ENCODE measurements at regions not wholly inside any gene's neighbourhood (a gene's known extent, or its start where the extent isn't known, plus 50 kb on each side); places are given as distances from the start of the nearest gene placed in this dataset.

- Histone ChIP-seq H3K36me3 (ENCODE audit: low read depth, missing control alignments) (no peaks in the 10 kb centered on the region), H3K27me3 (no peaks in the 10 kb centered on the region), H3K27ac (no peak overlapping the region), H3K4me3 (no peak overlapping the region), H3K9me3 (no peaks in the 10 kb centered on the region), H3K4me1 (no peaks in the 10 kb centered on the region)
- intact Hi-C loops (cut with DNase I; ENCODE audit: low total_unique reads): no loop called here
- TF ChIP-seq CTCF (IDR thresholded peaks at IDR 0.05) (no peak), POLR2A (IDR thresholded peaks at IDR 0.05) (no peak)
- DNase-seq: no peak
- WGBS, 2 donors: 46 to 50% methylated on average over 3 of the region's 3 CpGs
These were observed 572.8 kb downstream of the TRAM1L1 start for GRCh38 chr4:116512552-116512951.

GRCh38 chr4:116501954-116502353 is 583.4 kb downstream of the TRAM1L1 start:
- no peak overlapping the region for H3K27ac ChIP-seq
- no peaks in the 10 kb centered on the region for H3K4me1 ChIP-seq
- H3K4me3 ChIP-seq: no peak overlapping the region
- no peaks in the 10 kb centered on the region for H3K9me3 ChIP-seq
- no peaks in the 10 kb centered on the region for H3K27me3 ChIP-seq
- DNase-seq: no peak
- 82 to 86% methylated on average over 4 of the region's 4 CpGs for whole genome bisulfite sequencing, 2 donors
- TF ChIP-seq CTCF (IDR thresholded peaks at IDR 0.05) (no peak), POLR2A (IDR thresholded peaks at IDR 0.05) (no peak)
- intact Hi-C loops (cut with DNase I; ENCODE audit: low total_unique reads): no loop called here
- no peaks in the 10 kb centered on the region for H3K36me3 ChIP-seq (ENCODE audit: low read depth, missing control alignments)

GRCh38 chr4:116500225-116500624 is 585.2 kb downstream of the TRAM1L1 start:
- Histone ChIP-seq H3K4me1 (no peaks in the 10 kb centered on the region), H3K9me3 (no peaks in the 10 kb centered on the region), H3K27ac (no peak overlapping the region), H3K27me3 (no peaks in the 10 kb centered on the region), H3K4me3 (no peak overlapping the region), H3K36me3 (ENCODE audit: low read depth, missing control alignments) (no peaks in the 10 kb centered on the region)
- no peak for DNase-seq
- intact Hi-C loops (cut with DNase I; ENCODE audit: low total_unique reads): no loop called here
- TF ChIP-seq CTCF (IDR thresholded peaks at IDR 0.05): no peak
- TF ChIP-seq POLR2A (IDR thresholded peaks at IDR 0.05): no peak
- 84 to 94% methylated on average over 2 of the region's 2 CpGs for WGBS, 2 donors

- H3K9me3 ChIP-seq: no peaks in the 10 kb centered on the region
- no peaks in the 10 kb centered on the region for H3K27me3 ChIP-seq
- H3K4me1 ChIP-seq: no peaks in the 10 kb centered on the region
- H3K36me3 ChIP-seq (ENCODE audit: low read depth, missing control alignments): no peaks in the 10 kb centered on the region
- H3K27ac ChIP-seq: no peak overlapping the region
- no peak overlapping the region for H3K4me3 ChIP-seq
- intact Hi-C loops (cut with DNase I; ENCODE audit: low total_unique reads): no loop called here
- TF ChIP-seq POLR2A (IDR thresholded peaks at IDR 0.05) (no peak), CTCF (IDR thresholded peaks at IDR 0.05) (no peak)
- DNase-seq: no peak
These were observed 595.6 kb downstream of the TRAM1L1 start for GRCh38 chr4:116489739-116490138.

GRCh38 chr4:116486401-116486800 is 599.0 kb downstream of the TRAM1L1 start:
- no peak for TF ChIP-seq CTCF (IDR thresholded peaks at IDR 0.05)
- TF ChIP-seq POLR2A (IDR thresholded peaks at IDR 0.05): no peak
- H3K27me3 ChIP-seq: no peaks in the 10 kb centered on the region
- no peaks in the 10 kb centered on the region for H3K9me3 ChIP-seq
- intact Hi-C loops (cut with DNase I; ENCODE audit: low total_unique reads): no loop called here
- H3K36me3 ChIP-seq (ENCODE audit: low read depth, missing control alignments): no peaks in the 10 kb centered on the region
- no peak overlapping the region for H3K27ac ChIP-seq
- H3K4me3 ChIP-seq: no peak overlapping the region
- WGBS, 2 donors: 87 to 97% methylated on average over 2 of the region's 2 CpGs
- no peak for DNase-seq
- H3K4me1 ChIP-seq: no peaks in the 10 kb centered on the region
